Suprapubic skin (tissue), 4 donors: ENCODE measurements at regions not wholly inside any gene's neighbourhood (a gene's known extent, or its start where the extent isn't known, plus 50 kb on each side); places are given as distances from the start of the nearest gene placed in this dataset.

Source experiments
- DNase-seq, 2 donors: peaks; one replicate each; pipeline ENCODE4 v3.0.0-alpha.2; 2019; ENCODE audit warnings: low spot score in 2 of 2
- H3K27ac ChIP-seq: fragments of 200-600 bp; sonication (generic); one replicate; pipeline ENCODE4 v1.5.1; 2019
- H3K27me3 ChIP-seq: fragments of 200-600 bp; sonication (generic); one replicate; pipeline ENCODE4 v1.5.1; 2019
- H3K36me3 ChIP-seq: fragments of 200-600 bp; sonication (generic); one replicate; pipeline ENCODE4 v1.5.1; 2019
- H3K4me1 ChIP-seq: fragments of 200-600 bp; sonication (generic); one replicate; pipeline ENCODE4 v1.5.1; 2019
- H3K4me3 ChIP-seq: fragments of 200-600 bp; sonication (generic); one replicate; pipeline ENCODE4 v1.5.1; 2019; ENCODE audit warnings: mild to moderate bottlenecking
- H3K9me3 ChIP-seq: fragments of 200-600 bp; sonication (generic); one replicate; pipeline ENCODE4 v1.5.1; 2019
- CTCF ChIP-seq, 2 donors: fragments of 200-600 bp in 1 of 2; fragments of 450-650 bp in 1 of 2; sonication (generic) in 1 of 2; IDR thresholded peaks; one replicate each; pipeline ENCODE4 v1.5.1; 2016 to 2019; ENCODE audit warnings: antibody characterized with exemption in 2 of 2, mild to moderate bottlenecking in 1 of 2, moderate library complexity in 1 of 2
- EP300 ChIP-seq: sonication (generic); formaldehyde crosslinking; IDR thresholded peaks from one replicate; pipeline ENCODE4 v1.6.1; 2017; ENCODE audit warnings: antibody characterized with exemption
- POLR2A ChIP-seq, 2 donors: fragments of 450-650 bp; IDR thresholded peaks; one replicate each; pipeline ENCODE4 v1.6.1; 2017; ENCODE audit warnings: antibody characterized with exemption in 2 of 2, mild to moderate bottlenecking in 2 of 2, moderate library complexity in 2 of 2
- POLR2AphosphoS5 ChIP-seq, 3 donors: sonication (generic); formaldehyde crosslinking; IDR thresholded peaks; one replicate each; pipeline ENCODE4 v1.6.1; 2017; ENCODE audit warnings: antibody characterized with exemption in 3 of 3
- WGBS: methylation state at CpG from one replicate; pipeline ENCODE4 v1.1.5; 2018; 5-methylcytosine and 5-hydroxymethylcytosine counted together

- TF ChIP-seq POLR2A (IDR thresholded peaks at IDR 0.05) (no peak), POLR2AphosphoS5 (IDR thresholded peaks at IDR 0.05) (no peak), EP300 (no peak), CTCF (IDR thresholded peaks at IDR 0.05) (no peak)
- H3K9me3 ChIP-seq = no peaks in the 10 kb centered on the region
- no peak overlapping the region for H3K27ac ChIP-seq
- WGBS = 47% methylated on average over 2 of the region's 2 CpGs
- H3K4me3 ChIP-seq = no peak overlapping the region
- no peaks in the 10 kb centered on the region for H3K27me3 ChIP-seq
- H3K36me3 ChIP-seq = no peaks in the 10 kb centered on the region
- H3K4me1 ChIP-seq = no peaks in the 10 kb centered on the region
- no peak for DNase-seq
These were observed 298.2 kb downstream of the MAN2A1 start for GRCh38 chr5:109987970-109988369.

DNA sequence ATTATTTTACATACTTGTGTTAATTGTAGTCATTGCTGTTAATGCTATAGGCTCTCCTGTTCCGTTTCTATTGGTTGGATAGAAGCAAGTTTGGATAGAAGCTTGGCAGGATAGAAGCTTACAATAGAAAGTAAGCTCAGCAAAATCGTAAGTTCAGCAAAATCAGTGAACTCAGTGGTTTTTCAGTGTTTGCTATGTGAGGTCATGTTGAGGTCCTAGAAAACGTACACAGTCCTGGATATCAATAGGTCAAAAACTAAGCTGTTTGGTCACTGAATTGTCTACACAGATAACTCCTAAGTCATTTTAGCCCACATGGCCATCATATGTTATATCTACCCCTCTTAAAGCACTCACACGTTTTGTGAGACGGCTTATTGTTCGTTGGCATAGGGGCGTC lies 299.4 kb downstream of the MAN2A1 start:
- 96% methylated on average over 7 of the region's 7 CpGs for WGBS
- no peaks in the 10 kb centered on the region for H3K27me3 ChIP-seq
- no peak overlapping the region for H3K4me3 ChIP-seq
- H3K9me3 ChIP-seq = no peaks in the 10 kb centered on the region
- no peak for TF ChIP-seq POLR2AphosphoS5 (IDR thresholded peaks at IDR 0.05)
- no peak for TF ChIP-seq CTCF (IDR thresholded peaks at IDR 0.05)
- no peak for TF ChIP-seq EP300
- no peak for TF ChIP-seq POLR2A (IDR thresholded peaks at IDR 0.05)
- H3K36me3 ChIP-seq = no peaks in the 10 kb centered on the region
- H3K4me1 ChIP-seq = no peaks in the 10 kb centered on the region
- H3K27ac ChIP-seq = no peak overlapping the region
- DNase-seq = no peak

DNA sequence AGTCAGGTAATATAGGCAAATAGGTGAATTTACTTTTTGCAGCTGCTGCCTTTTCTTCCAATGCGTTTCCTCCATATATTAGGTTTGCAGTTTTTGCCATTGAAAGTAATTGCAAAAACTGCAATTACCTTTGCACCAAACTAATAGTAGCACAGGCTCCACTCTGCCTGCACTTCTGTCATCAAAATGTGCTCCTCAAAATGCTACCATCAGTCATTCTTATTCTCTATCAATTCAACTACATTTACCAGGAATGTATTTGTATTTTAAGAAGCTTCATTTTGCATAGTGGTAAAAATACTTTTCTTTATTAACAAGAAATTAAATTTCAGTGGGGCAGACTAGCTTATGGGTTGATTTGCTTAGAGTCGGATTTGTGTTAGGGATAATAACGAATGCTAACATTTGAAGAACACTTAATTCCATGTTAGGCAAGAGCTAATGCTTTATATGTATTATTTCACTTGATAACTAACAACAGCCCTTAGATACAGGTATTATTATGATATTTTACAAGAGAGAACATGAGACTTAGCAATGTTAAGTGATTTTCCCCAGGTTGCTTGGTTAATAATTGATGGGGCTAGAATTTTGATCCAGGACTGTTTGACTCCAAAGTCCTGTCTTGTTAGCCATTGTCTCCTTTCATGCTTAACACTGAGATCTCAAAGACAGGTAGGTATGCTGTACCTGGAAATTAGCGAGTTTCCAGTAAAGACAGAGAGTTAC lies 300.4 kb downstream of the MAN2A1 start:
- no peaks in the 10 kb centered on the region for H3K36me3 ChIP-seq
- H3K27me3 ChIP-seq = no peaks in the 10 kb centered on the region
- no peaks in the 10 kb centered on the region for H3K9me3 ChIP-seq
- no peak for TF ChIP-seq CTCF (IDR thresholded peaks at IDR 0.05)
- no peak for TF ChIP-seq POLR2A (IDR thresholded peaks at IDR 0.05)
- no peak for TF ChIP-seq POLR2AphosphoS5 (IDR thresholded peaks at IDR 0.05)
- TF ChIP-seq EP300 = no peak
- no peak overlapping the region for H3K27ac ChIP-seq
- WGBS = 96% methylated on average over 4 of the region's 4 CpGs
- no peak overlapping the region for H3K4me3 ChIP-seq
- no peak for DNase-seq
- no peaks in the 10 kb centered on the region for H3K4me1 ChIP-seq

- H3K9me3 ChIP-seq = no peaks in the 10 kb centered on the region
- no peak overlapping the region for H3K4me3 ChIP-seq
- no peak for DNase-seq
- TF ChIP-seq POLR2A (IDR thresholded peaks at IDR 0.05) (no peak), EP300 (no peak), CTCF (IDR thresholded peaks at IDR 0.05) (no peak), POLR2AphosphoS5 (IDR thresholded peaks at IDR 0.05) (no peak)
- 90% methylated on average over 2 of the region's 2 CpGs for WGBS
- H3K36me3 ChIP-seq = no peaks in the 10 kb centered on the region
- no peaks in the 10 kb centered on the region for H3K4me1 ChIP-seq
- no peak overlapping the region for H3K27ac ChIP-seq
- no peaks in the 10 kb centered on the region for H3K27me3 ChIP-seq
These were observed 301.1 kb downstream of the MAN2A1 start for GRCh38 chr5:109990723-109991359.

DNA sequence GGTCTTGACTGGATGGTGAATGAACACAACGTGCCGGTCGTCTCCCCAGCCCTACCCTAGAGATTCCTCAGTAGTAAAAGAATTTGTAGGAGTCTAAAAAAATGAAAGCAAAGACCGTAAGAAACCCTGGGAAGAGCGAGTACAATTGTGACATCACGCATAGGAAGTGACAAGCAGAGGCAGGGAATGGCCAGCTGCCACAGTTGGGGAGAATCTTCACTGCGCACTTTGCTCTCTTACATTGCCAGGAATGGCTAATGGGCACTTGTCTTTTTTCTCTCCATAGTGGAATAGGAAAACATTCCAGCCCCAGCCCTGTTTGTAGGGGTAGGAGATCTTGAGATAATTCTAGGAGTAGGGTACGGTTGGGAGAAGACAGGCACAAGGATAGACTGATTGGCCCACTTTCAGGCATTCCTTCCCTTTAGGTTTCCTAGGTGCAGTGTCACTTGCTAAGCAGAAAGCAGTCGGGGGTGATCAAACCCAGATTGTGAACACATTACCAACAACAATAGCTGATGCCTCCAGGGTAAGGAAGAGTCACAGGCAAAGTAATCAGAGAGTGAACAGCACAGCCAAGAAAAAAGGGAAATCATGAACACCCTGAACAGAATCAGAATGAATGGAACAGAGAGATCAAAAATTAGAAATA lies 302.7 kb downstream of the MAN2A1 start:
- WGBS = 89% methylated on average over 9 of the region's 9 CpGs
- no peak overlapping the region for H3K27ac ChIP-seq

More for the DNA sequence above, 302.7 kb downstream of the MAN2A1 start:
- Histone ChIP-seq H3K9me3 (no peaks in the 10 kb centered on the region), H3K4me3 (no peak overlapping the region), H3K4me1 (peaks cover 5% of the 10 kb centered on the region), H3K36me3 (no peaks in the 10 kb centered on the region), H3K27me3 (no peaks in the 10 kb centered on the region)
- DNase-seq = no peak
- TF ChIP-seq POLR2AphosphoS5 (IDR thresholded peaks at IDR 0.05) (no peak), EP300 (no peak), CTCF (IDR thresholded peaks at IDR 0.05) (no peak), POLR2A (IDR thresholded peaks at IDR 0.05) (no peak)
